ENCODE measurements at regions not wholly inside any gene's neighbourhood (a gene's known extent, or its start where the extent isn't known, plus 50 kb on each side); places are given as distances from the start of the nearest gene placed in this dataset.

- TF ChIP-seq, protein P1, sequence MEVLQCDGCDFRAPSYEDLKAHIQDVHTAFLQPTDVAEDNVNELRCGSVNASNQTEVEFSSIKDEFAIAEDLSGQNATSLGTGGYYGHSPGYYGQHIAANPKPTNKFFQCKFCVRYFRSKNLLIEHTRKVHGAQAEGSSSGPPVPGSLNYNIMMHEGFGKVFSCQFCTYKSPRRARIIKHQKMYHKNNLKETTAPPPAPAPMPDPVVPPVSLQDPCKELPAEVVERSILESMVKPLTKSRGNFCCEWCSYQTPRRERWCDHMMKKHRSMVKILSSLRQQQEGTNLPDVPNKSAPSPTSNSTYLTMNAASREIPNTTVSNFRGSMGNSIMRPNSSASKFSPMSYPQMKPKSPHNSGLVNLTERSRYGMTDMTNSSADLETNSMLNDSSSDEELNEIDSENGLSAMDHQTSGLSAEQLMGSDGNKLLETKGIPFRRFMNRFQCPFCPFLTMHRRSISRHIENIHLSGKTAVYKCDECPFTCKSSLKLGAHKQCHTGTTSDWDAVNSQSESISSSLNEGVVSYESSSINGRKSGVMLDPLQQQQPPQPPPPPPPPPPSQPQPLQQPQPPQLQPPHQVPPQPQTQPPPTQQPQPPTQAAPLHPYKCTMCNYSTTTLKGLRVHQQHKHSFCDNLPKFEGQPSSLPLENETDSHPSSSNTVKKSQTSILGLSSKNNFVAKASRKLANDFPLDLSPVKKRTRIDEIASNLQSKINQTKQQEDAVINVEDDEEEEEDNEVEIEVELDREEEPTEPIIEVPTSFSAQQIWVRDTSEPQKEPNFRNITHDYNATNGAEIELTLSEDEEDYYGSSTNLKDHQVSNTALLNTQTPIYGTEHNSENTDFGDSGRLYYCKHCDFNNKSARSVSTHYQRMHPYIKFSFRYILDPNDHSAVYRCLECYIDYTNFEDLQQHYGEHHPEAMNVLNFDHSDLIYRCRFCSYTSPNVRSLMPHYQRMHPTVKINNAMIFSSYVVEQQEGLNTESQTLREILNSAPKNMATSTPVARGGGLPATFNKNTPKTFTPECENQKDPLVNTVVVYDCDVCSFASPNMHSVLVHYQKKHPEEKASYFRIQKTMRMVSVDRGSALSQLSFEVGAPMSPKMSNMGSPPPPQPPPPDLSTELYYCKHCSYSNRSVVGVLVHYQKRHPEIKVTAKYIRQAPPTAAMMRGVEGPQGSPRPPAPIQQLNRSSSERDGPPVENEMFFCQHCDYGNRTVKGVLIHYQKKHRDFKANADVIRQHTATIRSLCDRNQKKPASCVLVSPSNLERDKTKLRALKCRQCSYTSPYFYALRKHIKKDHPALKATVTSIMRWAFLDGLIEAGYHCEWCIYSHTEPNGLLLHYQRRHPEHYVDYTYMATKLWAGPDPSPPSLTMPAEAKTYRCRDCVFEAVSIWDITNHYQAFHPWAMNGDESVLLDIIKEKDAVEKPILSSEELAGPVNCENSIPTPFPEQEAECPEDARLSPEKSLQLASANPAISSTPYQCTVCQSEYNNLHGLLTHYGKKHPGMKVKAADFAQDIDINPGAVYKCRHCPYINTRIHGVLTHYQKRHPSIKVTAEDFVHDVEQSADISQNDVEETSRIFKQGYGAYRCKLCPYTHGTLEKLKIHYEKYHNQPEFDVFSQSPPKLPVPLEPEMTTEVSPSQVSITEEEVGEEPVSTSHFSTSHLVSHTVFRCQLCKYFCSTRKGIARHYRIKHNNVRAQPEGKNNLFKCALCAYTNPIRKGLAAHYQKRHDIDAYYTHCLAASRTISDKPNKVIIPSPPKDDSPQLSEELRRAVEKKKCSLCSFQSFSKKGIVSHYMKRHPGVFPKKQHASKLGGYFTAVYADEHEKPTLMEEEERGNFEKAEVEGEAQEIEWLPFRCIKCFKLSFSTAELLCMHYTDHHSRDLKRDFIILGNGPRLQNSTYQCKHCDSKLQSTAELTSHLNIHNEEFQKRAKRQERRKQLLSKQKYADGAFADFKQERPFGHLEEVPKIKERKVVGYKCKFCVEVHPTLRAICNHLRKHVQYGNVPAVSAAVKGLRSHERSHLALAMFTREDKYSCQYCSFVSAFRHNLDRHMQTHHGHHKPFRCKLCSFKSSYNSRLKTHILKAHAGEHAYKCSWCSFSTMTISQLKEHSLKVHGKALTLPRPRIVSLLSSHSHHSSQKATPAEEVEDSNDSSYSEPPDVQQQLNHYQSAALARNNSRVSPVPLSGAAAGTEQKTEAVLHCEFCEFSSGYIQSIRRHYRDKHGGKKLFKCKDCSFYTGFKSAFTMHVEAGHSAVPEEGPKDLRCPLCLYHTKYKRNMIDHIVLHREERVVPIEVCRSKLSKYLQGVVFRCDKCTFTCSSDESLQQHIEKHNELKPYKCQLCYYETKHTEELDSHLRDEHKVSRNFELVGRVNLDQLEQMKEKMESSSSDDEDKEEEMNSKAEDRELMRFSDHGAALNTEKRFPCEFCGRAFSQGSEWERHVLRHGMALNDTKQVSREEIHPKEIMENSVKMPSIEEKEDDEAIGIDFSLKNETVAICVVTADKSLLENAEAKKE (CRISPR knock-in tag; IDR thresholded peaks at IDR 0.05): no peak
- TF ChIP-seq ZNF331 (CRISPR knock-in tag; IDR thresholded peaks at IDR 0.05; ENCODE audit: low read depth): no peak
- no peak for TF ChIP-seq ZNF114 (CRISPR knock-in tag; IDR thresholded peaks at IDR 0.05)
Observed at GRCh38 chr14:104335176-104335575, 196.8 kb downstream of the KIF26A start (continued).

GRCh38 chr14:104335611-104336010 lies 197.2 kb downstream of the KIF26A start:
- Mint-ChIP-seq H3K27ac (no peak overlapping the region), H3K36me3 (ENCODE audit: low read depth) (no peaks in the 10 kb centered on the region; the same call in 2 of the 3 replicates), H3K4me3 (no peak overlapping the region), H3K27me3 (ENCODE audit: insufficient read depth, low read depth, poor library complexity) (peaks cover 8% of the 10 kb centered on the region), H3K9me3 (peaks cover 23% of the 10 kb centered on the region), H3K4me1 (no peaks in the 10 kb centered on the region)
- ATAC-seq: no peak
- no peaks in the 10 kb centered on the region for H3K79me2 ChIP-seq (replicated peaks; ENCODE audit: insufficient read depth)
- H3K4me3 ChIP-seq: no peak overlapping the region
- H3K4me2 ChIP-seq: no peak overlapping the region
- no peaks in the 10 kb centered on the region; the same call in 1 of the 2 replicates for H3K36me3 ChIP-seq (ENCODE audit: insufficient read depth)
- H3K27ac ChIP-seq (ENCODE audit: low read depth): no peak overlapping the region
- H4K20me1 ChIP-seq (replicated peaks; ENCODE audit: insufficient read depth): no peaks in the 10 kb centered on the region
- H3K27me3 ChIP-seq (ENCODE audit: insufficient read depth): no peaks in the 10 kb centered on the region
- no peak for DNase-seq (ENCODE audit: low spot score)
- no peak overlapping the region for H2AFZ ChIP-seq
- H3K9me2 ChIP-seq (ENCODE audit: insufficient read depth): 0 out of 2 replicates have a peak, but pooled peaks cover 3% of the 10 kb centered on the region
- H3K4me1 ChIP-seq (ENCODE audit: insufficient read depth): no peaks in the 10 kb centered on the region
- no peaks in the 10 kb centered on the region for H3F3A ChIP-seq (replicated peaks; ENCODE audit: low read depth)
- no peak for TF ChIP-seq ZNF114 (CRISPR knock-in tag; IDR thresholded peaks at IDR 0.05)
- TF ChIP-seq EZH2phosphoT487 (IDR thresholded peaks at IDR 0.05; ENCODE audit: unreplicated experiment): no peak
- no peak for TF ChIP-seq STAT1 (IDR thresholded peaks at IDR 0.05; ENCODE audit: unreplicated experiment)
- no peak for TF ChIP-seq ZNF331 (CRISPR knock-in tag; IDR thresholded peaks at IDR 0.05; ENCODE audit: low read depth)
- no peak for TF ChIP-seq CTCF (conservative IDR thresholded peaks at IDR 0.05; ENCODE audit: low read depth in 2 of 2)
- TF ChIP-seq NANOG (IDR thresholded peaks at IDR 0.05; ENCODE audit: borderline replicate concordance): no peak
- no peak for TF ChIP-seq ETS1 (IDR thresholded peaks at IDR 0.05)

All from GM23338 (cell line).